GM12874 (cell line): ENCODE measurements at regions not wholly inside any gene's neighbourhood (a gene's known extent, or its start where the extent isn't known, plus 50 kb on each side); places are given as distances from the start of the nearest gene placed in this dataset.

Experiments
- CTCF ChIP-seq: IDR thresholded peaks from 2 replicates; pipeline ENCODE4 v1.5.1; 2011; ENCODE audit warnings: low read depth, mild to moderate bottlenecking, control low read depth, low read length, moderate library complexity; ENCODE audit not compliant: insufficient read depth

- no peak for TF ChIP-seq CTCF
Observed at GRCh38 chr18:46393961-46394360, 263.1 kb downstream of the LOXHD1 start.

GRCh38 chr18:46395795-46396194 lies 261.2 kb downstream of the LOXHD1 start:
- no peak for TF ChIP-seq CTCF

DNA sequence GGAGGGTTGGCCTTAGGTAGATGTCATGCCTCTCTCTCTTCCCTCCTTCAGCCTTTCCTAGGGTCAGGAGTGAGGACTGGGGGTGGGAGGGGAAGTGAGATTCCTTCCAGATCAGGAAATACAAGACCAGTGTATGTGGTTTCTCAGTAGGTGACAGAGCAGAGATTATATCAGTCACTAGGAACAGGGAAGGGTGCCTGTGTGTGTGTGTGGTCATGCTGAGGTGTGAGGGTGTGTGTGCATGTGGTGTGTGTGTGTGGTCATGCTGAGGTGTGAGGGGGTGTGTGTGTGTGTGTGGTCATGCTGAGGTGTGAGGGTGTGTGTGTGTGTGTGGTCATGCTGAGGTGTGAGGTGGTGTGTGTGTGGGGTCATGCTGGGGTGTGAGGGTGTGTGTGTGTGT lies 259.8 kb downstream of the LOXHD1 start:
- TF ChIP-seq CTCF: no peak

- no peak for TF ChIP-seq CTCF
Observed at GRCh38 chr18:46398005-46398404, 259.0 kb downstream of the LOXHD1 start.

- TF ChIP-seq CTCF: no peak
Observed at GRCh38 chr18:46398625-46399024, 258.4 kb downstream of the LOXHD1 start.

- TF ChIP-seq CTCF: no peak
Observed at GRCh38 chr18:46399303-46399702, 257.7 kb downstream of the LOXHD1 start.

DNA sequence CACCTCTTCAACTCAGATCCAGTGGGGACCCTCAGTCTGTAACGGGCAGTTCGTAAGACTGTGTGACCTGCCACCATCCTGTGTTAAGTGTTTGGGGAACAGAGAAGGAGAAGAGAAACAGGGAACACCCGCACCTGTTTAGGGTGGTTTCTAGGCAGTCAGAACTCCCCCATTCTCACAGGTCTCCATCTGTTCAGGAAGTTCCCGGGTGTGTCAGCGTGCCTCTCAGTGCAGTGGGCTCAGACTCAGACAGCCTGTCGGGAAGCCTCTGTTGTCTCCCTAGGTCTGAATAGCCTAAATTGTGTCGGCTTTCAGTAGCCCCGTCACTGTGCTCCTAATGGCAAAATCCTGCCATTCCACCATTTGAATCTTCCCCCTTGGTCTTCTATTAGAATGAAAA lies 256.6 kb downstream of the LOXHD1 start:
- TF ChIP-seq CTCF: no peak
